DMS53 (cell line): ENCODE measurements at regions not wholly inside any gene's neighbourhood (a gene's known extent, or its start where the extent isn't known, plus 50 kb on each side); places are given as distances from the start of the nearest gene placed in this dataset.

Experiments used
- DNase-seq: peaks from one replicate; lab custom pipeline; 2025; lab: John Stamatoyannopoulos, UW

DNA sequence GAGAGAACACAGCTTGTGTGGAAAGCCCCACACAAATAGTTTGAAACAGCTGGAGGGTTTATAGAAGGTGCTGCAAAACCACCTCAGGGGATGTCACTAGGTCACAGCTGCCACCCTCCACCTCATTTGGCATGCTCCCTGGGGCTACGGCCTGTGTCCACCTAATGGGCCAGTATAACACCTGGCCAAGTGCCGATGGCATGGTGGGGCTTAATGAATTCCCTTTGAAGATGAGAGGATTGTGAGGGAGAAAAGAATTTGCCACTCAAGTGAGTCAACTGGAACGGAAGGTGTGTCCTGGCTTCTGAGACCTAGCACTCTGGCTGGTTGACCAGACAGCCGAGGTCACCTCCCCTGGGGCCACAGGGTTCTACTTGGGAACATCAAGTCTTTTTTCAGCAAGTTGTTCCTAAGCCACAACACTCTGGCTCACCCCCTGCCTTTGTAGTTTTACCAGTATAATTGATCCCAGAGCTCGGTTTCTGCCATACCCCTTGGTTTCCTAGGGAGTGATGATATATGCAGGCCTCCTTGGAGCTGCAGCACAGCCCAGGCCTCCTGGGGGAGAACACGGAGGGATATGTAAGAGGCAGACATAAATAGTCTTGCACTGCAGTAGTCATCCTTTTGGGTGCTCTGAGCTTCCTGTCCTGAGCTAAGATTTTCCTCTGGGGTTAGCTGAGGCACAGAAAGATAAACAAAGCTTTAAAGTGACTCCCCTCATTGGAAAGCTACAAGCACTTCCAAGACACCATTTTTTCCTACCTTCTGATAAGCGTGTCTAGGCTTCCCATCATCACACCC lies 178.2 kb upstream of the LPP start:
- peak; percentile 11 for DNase-seq

DNA sequence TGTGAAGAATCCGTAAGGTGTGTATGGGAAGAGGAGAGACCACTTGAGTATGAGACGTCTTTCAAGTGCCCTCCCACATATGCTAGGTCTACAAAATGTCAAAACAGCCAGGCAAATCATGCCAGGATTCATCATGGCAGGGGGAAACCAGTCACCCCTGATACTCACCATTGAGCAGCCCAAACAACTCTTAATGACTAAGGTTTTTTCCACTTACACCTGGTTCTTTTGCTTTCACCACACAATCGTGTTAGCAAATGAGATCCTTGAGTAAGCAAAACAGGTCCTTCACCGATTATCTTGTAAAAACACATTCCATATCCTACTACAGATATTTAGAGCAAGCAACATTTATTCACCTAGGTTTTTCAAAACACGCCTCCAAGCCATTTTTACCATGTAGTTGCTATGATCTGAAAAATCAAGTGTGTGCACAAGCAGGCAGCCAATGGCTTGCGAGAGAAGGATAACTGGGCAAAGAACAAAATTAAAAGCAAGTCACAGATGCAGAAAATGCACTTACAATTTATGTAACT lies 177.5 kb upstream of the LPP start:
- peak; percentile 22 for DNase-seq

DNA sequence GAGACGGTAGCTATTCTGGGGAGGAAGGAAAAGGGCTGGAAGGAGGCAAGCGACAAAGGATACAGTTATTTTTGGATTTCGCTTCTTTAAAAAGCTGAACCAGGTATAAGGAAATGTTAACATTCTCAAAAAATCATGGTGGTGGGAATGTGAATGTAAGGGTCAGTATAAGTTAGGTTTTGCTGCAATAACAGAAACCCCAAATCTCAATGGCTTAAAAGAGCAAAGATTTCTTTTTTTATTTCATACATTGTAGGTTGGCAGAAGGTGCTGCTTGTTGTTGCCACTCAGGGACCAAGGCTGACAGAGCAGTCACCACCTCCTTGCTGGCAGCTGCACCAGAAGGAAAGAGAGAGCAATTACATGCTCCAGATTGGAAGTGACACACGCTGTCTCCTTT lies 176.3 kb upstream of the LPP start:
- DNase-seq, result peak; percentile 7

DNA sequence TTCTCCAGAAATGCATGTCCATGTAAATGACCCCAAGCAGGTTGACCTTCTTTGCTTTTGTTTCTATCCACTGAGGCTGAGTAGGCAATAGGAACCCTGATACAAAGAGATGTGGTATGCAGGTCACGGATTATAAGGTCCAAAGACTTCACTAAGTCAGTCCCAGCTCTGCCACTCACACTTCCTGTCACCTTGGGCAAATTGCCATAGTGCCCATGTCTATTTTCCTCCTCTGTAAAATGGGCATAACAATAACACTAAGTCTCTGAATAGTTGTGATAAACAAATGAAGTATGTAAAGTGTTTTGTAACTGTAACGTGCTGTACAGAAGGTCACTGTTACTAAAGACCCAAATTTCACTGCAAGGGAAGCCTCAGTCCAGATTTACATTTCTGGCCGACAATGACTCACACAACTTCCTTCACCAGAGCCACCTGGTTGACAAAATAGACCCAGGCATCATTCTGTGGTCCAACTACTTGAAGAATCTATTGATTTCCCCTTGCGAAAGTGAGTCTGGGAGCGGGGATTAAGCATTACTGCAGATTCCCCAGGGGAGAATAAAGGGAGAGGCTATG lies 175.4 kb upstream of the LPP start:
- DNase-seq, result no peak

DNA sequence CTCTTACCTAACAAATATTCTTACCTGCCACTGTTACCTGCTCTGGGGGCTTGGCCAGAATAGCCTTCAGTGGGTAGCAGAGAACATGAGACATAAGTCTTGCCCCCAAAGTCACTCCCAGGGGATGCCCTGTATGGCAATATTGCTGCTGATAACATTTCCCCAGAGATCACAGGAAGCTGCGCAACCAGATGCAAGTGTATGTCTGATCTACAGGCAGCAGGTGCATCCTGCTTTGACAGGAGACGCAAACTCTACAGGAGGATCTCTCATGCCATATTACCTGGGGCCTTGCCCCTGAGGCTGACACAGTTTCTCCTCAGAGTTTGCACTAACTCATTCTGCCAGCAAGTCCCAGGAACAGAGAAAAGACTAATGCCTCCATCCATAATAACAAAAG lies 174.4 kb upstream of the LPP start:
- DNase-seq, result peak; percentile 46

DNA sequence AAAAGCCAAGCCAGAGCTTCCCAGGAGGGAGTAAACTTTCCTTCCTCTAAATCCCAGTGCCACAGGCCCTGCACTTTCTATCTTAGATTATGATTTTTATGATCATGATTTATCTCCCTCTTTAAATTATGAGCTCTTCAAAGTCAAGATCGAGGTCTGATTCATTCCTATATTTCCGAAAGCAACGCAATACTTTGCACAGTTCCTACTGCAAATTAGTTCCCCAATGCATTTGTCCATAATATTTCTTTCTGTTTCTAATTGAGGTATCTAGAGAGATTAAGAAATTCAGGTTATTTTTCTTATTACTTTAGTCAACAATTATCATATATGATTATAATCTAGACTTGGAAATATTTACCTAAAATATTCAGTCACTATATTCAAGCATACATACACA lies 173.1 kb upstream of the LPP start:
- DNase-seq, result no peak

DNA sequence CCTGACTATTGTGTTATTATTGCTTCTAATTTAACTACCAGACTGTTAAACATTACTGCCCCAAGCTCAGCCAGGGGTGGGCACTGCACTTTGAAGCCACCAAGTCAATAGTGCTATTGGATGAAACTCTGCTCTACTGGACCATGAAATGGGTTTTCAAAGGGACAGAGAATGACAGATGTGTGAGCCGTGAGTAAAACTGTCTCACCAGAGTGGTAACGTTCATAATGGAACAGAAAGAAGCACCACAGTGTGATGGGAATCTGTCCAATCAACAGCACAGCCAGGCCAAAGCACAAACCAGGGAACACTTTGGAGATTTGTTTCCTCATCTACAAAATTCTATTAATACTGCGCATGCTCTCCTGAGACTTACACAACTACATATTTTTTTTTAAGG lies 171.8 kb upstream of the LPP start:
- no peak for DNase-seq

DNA sequence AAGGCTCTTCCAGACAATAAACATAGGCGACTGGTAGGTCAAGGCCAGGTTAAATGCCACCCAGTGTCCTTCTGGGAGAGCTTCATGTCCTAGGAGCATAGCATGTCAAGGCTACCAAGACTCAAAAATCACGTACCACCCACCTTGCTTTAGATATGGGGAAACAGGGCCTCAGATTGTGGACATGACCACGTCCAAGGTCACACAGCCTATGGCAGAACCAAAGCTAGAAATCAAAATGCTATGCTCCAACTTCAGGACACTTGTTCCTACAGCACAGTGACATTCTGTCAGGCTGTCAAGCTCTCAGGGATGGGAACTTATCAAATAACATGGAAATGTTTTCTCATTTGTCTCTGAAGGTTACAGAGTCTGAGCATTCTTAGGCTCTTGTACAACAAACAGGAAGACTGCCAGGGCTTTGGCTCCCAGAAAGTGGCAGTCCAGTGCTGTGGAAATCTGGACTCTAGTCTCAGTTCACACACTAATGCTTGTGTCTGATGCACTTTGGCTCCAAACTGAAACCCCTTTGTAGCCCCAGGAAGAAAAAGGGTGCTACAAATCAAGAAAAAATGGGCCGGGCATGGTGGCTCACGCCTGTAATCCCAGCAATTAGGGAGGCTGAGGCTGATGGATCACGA lies 170.4 kb upstream of the LPP start:
- DNase-seq, result no peak

DNA sequence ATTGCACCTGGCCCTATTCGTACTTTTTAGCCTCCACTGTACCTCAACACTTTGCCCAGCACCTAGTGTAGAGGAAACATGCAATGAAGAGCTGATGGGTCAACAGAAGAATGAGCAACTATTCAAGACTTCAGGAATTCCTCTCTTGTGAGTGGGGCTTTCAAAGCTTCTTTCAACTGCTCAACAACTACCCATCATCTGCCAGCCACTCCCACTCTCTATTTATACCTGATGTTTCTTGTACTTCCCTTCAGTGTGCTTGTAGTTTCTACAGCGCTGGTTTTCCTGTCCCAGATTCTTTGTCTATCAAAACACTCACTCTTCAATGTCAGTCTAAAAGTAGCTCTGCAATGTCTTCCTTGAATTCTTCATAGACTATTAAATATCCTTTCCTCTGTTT lies 168.3 kb upstream of the LPP start:
- no peak for DNase-seq

DNA sequence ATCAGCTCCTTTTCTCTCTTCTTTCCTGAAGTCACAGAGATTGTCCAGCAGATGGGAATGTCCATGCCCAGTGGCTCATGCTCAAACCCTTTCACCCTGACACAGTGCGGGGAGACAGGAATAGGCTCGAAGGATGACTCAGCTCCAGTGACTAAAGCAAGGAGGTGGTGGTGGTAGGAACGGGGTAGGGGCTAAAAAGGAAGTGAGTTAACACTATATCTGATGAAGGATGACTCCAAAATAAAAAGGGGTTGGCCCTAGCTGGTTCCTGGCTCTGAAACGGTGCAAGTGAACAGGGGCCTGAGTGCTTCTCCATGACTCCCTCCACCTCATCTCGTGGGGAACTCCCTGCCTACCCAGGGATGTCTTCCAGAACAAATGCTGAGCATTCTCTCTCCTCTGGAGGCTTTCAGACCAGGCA lies 167.4 kb upstream of the LPP start:
- peak; percentile 20 for DNase-seq

DNA sequence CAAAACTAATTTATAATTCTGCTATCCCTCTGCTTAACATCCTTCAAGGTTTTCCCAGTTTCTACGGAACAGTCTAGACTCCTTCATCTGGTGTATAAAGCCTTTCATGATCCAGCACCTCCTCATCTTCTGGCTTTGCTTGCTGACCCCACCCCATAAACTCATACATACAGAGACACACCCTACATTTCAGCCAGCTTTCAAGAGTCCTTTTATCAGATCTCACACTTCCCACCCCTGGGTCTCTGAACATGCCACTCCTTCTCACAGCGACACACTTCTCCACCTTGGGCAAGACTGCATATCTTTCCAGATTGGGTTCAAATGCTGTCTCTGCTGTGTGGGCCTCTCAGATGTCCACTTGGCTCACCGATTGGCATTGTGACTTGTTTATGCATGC lies 166.8 kb upstream of the LPP start:
- DNase-seq, result no peak

DNA sequence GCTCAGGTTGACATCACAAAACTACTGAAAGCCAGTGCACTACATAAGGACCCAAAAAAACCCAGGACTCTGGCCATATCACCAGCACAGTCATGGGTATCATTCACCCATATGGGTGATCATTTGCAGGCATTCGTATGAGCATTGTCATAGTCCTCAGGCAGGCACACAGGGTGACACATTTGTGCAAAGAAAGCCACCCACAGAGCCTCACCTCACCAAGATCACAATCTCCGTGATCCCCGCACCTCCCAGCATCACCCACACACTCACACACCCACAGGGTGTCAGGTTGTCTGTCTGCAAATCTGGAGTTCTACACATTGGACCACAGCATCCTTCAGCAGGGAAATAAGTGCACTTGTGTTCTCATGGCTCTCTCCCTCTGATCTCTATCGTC lies 166.0 kb upstream of the LPP start:
- no peak for DNase-seq

DNA sequence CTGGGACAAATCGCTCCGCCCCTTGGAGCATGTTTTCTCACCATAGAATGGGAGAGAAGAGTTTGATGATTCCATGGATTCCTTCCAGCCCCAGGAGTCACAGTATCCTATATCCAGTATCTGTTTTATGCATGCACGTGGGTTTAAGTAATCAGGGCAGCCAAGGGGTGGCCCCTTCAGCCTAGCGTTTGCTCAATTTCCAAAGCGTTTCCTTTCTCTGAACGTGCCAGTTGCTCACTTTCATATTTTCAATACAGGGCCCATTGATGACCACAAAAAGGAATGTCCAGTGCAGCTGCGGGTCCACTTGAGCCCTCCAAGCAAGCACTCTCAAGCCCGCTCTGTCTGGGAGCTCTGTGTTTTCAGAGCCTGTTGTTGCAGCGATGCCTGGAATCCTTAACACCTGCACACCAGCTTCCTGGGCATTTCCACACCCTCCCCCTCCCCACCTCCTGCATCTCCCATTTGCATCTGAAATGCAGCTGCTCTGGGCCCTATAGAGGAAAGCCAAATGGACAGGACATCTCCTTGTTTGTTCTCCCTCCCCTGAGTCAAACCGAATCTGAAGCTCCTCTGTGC lies 164.3 kb upstream of the LPP start:
- DNase-seq, result peak; percentile 96

DNA sequence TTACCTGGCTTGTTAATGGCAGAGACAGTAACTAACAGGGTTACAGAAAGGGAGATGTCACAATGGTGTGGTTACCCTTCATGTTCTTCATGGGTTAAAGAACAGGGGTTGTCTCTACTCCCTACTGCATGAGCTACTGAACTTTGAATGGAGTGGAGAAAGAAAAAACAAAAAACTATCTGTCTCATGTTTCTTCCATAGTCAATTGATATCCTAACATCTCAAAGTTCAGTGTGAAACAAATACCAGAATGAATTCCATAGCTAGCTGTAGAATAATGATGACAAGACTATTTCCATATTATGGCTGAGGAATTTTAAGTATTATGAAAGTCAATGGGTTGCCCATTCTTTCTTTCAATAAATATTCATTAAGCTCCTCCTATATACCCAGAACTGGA lies 161.3 kb upstream of the LPP start:
- no peak for DNase-seq

DNA sequence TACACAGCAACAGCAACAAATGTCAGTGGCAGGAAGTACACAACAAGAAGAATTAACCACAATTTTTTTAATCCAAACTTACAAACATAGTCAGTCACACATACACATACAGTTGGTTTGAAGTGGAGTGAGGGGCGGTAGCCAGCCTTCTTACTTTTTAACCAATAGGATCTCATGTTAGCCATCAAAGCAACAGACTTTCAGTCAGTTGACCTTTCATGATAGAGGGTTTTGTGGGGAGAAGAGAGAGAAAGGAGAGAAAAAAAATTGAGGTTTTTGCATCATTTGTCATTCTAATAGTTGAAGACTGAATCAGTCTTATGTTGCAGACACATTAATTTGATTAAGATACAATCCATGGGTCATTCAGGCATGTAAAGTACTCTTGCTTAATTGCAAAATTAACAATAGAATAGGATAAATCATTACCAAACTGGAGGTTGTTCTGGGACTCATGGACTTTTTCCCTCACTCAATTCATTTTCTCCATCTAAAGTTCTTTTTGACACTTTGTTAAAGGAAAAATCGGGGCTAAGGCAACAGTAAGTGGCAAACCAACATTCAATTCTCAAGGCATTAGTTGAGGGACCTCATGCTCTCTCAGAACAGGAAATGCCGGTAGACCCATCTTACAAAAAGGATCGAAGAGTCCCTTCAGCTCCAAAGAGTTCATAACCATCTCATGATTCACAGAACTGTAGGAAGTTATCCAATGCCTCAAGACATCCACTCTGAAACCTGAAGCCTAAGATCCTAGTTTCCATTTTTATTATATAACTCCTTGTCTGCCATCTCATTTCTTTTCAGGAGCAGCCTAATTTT lies 159.5 kb upstream of the LPP start:
- DNase-seq, result no peak

DNA sequence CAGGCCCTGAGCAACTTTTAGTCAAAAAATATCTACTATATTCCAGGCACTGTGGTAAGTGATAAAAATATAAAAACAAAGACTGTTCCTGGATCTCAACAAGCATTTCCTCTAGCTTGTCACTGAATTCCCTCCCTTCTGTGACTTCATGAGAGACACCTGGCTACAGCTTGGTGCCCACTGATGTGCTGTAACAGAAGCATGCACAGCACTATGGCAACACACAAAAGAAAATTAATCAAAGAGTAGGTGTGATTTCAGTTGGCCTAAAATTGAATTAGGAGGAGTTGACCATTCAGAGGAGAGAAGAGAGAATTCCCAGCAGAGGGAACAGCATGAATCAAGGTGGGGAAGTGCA lies 158.9 kb upstream of the LPP start:
- DNase-seq, result peak; percentile 54

DNA sequence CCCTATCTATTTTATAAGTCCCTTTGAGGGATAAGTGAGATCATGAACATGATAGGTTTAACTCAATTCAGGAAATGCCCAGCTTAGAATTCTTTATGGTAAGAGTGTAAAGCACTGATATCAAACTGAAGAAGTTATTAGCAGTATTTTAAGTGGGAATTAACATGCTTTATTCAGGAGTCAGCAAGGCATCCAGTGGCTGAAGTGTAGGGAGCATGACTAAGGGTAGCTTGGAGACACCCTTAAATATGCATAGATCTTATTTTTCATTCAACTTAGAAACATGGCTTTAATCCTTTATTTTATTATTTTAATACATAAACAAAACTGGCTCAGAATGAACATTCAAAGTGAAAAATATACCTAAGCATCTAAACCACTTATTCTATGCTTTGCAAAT lies 158.3 kb upstream of the LPP start:
- DNase-seq, result no peak

DNA sequence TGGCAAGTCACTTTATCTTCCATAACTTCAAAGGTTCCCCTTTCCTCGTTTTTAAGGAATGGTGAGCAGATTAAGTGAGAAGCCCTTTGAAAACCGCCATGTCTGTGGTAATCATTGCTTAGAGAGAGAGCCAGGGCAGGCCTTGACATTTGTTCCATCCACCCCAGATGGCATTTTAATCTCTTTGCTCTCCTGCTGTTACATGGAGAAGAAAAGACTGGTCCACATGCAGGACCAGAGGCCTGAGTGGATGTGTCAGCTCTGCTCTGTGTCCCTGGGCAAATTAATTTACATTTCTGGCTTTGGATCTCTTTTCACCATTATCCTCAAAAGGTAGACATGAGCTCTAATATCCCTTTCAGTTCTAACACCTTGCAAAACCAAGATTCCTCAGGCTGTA lies 157.3 kb upstream of the LPP start:
- DNase-seq, result no peak

DNA sequence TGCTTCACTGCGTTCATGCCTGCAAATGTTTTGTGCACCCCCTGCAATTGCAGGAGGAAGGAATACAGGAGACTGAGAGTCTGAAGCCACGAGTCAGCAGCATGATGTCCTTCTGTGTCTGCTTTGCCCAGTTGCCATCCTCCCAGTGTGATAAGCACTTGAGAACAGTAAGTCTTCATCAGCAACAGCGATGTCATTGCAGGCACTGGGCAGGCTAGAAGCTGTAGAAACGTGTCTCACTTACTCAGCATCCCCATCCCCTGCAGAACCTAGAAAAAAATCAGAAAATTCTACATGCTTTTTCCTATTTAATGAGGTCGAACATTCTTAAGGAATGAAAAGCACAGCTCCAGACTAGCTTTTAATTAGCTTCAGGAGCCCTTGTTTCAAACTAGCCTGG lies 156.5 kb upstream of the LPP start:
- peak; percentile 5 for DNase-seq

DNA sequence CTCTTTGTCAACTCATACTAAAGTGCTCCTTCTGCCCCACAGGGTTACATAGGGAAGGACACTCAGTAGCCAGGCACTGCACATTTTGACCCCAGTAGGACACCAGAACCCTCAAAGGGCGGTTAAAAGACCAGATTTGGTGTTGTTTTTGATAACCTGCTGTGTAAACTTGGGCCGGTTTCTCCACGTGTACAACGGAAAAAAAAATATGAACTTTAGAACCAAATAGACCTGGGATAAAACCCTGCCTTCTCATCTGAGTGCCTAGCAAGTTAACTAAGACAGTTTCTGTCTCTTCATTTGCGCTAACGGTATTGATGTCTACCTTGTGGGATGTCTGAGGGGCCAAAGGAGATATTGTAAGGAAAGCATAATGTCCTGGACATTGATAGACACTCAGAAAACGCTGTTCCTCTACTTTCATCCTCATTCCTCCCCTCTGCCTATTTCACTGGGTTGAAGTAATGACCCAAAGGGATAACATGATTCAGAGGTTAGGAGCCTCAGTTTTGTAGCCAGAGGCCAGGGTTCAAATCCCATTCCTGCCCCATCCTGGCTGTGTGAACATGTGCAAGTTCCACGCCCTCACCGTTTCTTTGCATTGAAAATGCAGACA lies 155.9 kb upstream of the LPP start:
- no peak for DNase-seq

DNA sequence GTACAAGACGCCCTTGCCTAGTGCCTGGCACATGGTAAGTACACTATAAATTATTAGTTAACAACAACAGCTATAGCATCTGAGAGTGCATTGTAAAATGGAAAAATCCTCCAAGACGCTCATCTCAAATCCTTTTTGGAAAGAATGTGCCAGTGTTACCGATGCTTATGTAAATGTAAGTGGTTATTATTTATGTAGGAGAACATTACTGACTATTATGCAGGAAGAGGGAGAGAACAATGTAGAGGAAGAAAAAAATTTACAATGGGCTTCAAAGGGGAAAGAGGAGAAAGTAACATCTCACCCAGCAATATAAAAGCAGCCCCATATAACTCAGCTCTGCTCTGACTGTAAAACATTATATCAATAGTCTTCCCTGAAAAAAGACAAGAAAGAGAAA lies 155.3 kb upstream of the LPP start:
- DNase-seq, result no peak

DNA sequence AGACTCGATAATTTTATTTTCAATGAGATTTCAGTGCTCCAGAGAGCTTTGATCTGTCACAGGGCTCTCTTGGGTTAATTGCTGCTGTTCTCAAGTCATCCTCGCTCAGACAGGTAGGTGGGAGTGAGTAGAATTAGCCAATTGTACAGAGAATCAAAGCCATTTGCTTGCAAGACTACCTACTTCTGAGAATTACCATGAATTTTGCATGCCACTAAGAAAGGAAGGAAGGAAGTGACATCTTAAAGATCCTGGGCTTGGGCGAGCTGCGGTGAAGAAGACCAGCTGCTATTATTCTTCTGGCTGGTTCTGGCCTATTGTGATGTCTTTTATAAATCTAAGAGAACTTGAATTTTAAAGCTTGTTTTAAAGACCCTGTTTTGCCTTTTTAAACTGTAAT lies 154.1 kb upstream of the LPP start:
- no peak for DNase-seq
